ENCODE measurements at regions not wholly inside any gene's neighbourhood (a gene's known extent, or its start where the extent isn't known, plus 50 kb on each side); places are given as distances from the start of the nearest gene placed in this dataset.

DNA sequence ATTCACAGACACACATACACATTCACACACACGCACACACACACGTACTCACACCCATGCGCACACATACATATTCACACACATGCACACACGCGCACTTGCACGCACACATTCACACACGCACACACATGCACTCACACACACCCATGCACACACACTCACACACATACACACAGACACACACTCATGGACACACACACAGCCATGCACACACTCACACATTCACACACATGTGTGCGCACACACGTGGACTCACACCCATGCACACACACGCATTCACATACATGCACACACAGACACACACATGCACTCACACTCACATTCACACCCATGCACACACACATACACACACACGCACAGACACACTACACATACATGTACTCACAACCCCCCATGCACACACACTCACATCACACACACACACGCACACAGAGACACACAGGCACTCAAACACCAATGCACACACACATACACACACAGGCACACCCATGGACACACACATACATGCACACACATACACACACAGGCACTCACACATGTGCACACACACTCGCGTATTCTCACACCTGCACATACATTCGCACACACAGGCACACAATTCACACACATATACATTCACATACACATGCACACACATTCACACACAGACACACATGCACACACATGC, 589.1 kb downstream of the PTPRU start:
- DNase-seq (no peak), ATAC-seq (no peak)
- Mint-ChIP-seq H3K4me3 (no peak overlapping the region), H3K27me3 (ENCODE audit: low read depth) (peaks cover 24% of the 10 kb centered on the region), H3K36me3 (ENCODE audit: insufficient read depth) (no peaks in the 10 kb centered on the region), H3K4me1 (ENCODE audit: low read depth) (no peaks in the 10 kb centered on the region), H3K9me3 (no peaks in the 10 kb centered on the region)

DNA sequence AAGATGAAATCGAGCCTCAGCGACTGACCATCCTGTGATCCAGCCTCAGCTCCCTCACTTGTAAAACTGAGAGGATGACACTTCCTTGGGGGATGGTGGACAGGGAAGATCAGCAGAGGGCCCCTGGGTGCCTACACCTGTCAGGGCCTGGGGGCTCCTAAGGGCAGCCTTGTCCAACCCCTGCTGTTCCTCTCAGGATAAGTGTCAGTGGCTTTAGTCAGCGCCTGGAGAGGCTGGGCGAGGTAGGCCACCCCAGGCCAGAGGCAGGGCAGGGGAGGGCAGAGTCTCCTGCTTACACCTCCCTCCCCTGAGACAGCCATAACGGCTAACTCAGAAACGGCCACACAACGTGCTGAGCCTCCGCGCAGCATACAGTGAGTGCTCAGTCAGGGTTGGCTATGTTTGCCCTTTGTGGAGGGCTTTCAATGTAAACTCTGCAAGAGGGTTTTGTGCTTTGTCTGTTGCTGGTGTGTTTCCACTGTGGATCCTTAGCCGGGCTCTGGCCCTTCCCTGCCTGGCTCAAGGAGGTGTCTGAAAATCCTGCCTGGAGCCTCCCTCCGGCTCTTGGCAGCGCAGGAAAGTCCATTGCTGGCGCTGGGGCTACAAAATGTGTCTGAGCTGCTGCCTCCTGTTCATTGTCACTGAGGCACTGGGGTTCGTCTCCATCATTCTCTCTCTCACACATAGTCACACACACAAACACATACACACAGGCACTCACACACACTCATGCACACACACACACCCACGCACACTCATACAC, 588.4 kb downstream of the PTPRU start:
- H3K36me3 Mint-ChIP-seq (ENCODE audit: insufficient read depth), result no peaks in the 10 kb centered on the region

DNA sequence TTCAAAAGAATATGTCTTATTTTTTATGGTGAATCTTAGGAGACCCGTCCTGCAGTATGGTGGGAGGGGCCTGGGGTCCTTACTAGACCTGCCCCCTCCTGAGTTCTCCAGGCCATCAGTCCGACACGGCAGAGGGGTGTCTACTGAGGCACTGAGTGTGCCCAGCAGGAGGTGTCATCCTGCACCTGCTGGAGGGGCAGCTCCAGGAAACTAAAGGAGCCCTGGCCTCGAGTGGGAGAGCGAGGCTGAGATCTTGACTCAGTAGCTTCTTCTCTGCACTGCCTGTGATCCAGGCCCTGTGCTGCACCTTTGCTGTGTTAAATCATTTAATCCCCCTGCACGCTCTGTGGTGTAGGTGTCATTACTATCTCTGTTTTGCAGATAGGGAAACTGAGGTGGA, 587.7 kb downstream of the PTPRU start:
- H3K36me3 Mint-ChIP-seq (ENCODE audit: insufficient read depth), result no peaks in the 10 kb centered on the region
- no peak overlapping the region for H3K4me3 Mint-ChIP-seq
- DNase-seq, result no peak
- peaks cover 20% of the 10 kb centered on the region for H3K27me3 Mint-ChIP-seq (ENCODE audit: low read depth)
- no peak for ATAC-seq
- H3K9me3 Mint-ChIP-seq, result no peaks in the 10 kb centered on the region
- no peaks in the 10 kb centered on the region for H3K4me1 Mint-ChIP-seq (ENCODE audit: low read depth)

More for the DNA sequence above, 588.4 kb downstream of the PTPRU start:
- Mint-ChIP-seq H3K9me3 (no peaks in the 10 kb centered on the region), H3K4me1 (ENCODE audit: low read depth) (no peaks in the 10 kb centered on the region), H3K27me3 (ENCODE audit: low read depth) (peaks cover 20% of the 10 kb centered on the region), H3K4me3 (no peak overlapping the region)
- DNase-seq (no peak), ATAC-seq (no peak)

DNA sequence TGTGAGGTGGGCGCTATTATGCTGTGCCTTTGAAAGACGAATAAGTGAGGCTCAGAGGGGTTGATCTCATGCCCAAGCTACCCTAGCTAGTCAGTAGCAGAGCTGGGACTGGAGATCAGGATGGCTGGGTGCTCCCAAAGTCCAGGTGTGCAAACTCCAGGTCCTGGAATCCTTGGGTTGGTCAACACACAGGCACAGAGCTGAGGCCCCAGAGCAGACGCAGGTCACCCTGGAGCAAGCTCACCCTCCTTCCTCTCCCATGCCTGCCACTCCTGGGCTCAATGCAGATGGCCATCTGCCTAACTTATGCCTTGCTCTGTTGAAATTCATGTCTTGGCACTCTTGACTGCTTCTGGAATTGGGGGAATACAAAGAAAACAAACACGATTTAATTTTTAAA, 587.2 kb downstream of the PTPRU start:
- Mint-ChIP-seq H3K27me3 (ENCODE audit: low read depth) (peaks cover 20% of the 10 kb centered on the region), H3K4me1 (ENCODE audit: low read depth) (no peaks in the 10 kb centered on the region), H3K36me3 (ENCODE audit: insufficient read depth) (no peaks in the 10 kb centered on the region), H3K9me3 (no peaks in the 10 kb centered on the region), H3K4me3 (no peak overlapping the region)
- DNase-seq (no peak), ATAC-seq (no peak)

DNA sequence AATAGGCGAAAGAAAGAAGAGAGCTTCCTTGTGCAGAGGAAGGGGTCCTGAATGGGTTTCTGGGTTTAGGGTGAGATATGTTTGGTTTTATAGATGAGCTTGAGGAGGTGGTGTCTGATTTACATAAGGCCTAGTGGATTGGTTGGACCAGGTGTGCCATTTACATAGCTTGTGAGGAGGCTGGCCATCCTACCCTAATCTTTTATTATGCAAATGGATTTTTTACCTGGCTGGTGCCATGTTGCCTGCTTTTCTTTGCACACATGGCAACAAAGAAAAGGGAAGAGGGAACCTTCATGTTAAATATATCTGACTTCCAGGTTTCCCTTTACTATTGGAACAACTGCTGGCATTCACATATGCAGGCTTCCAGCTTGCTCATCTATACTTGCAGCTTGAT, 585.3 kb downstream of the PTPRU start:
- Mint-ChIP-seq H3K9me3 (no peaks in the 10 kb centered on the region), H3K36me3 (ENCODE audit: insufficient read depth) (no peaks in the 10 kb centered on the region), H3K27me3 (ENCODE audit: low read depth) (peaks cover 20% of the 10 kb centered on the region), H3K4me3 (no peak overlapping the region), H3K4me1 (ENCODE audit: low read depth) (no peaks in the 10 kb centered on the region)
- no peak for DNase-seq
- no peak for ATAC-seq

DNA sequence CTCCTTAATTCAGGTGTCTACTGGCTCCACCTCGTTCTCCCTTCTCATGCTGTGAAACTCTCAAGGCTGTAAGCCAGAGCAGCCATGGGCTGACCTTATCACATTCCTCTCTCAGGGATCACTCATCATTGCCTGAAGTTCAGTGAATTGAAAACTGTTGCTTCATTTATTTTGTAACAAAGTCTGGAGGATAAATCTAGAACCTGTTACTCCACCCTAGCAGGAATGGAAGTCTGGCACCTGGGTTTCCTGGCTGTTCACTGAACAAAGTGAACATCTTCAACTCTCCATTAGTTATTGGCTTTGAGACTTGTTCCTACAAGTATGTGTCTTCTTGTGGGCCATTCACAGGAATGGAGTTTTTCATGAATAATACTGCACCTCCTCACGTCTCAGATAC, 584.1 kb downstream of the PTPRU start:
- ATAC-seq (no peak), DNase-seq (no peak)
- no peaks in the 10 kb centered on the region for H3K4me1 Mint-ChIP-seq (ENCODE audit: low read depth)
- no peaks in the 10 kb centered on the region for H3K9me3 Mint-ChIP-seq
- peaks cover 23% of the 10 kb centered on the region for H3K27me3 Mint-ChIP-seq (ENCODE audit: low read depth)
- H3K36me3 Mint-ChIP-seq (ENCODE audit: insufficient read depth), result no peaks in the 10 kb centered on the region
- no peak overlapping the region for H3K4me3 Mint-ChIP-seq

DNA sequence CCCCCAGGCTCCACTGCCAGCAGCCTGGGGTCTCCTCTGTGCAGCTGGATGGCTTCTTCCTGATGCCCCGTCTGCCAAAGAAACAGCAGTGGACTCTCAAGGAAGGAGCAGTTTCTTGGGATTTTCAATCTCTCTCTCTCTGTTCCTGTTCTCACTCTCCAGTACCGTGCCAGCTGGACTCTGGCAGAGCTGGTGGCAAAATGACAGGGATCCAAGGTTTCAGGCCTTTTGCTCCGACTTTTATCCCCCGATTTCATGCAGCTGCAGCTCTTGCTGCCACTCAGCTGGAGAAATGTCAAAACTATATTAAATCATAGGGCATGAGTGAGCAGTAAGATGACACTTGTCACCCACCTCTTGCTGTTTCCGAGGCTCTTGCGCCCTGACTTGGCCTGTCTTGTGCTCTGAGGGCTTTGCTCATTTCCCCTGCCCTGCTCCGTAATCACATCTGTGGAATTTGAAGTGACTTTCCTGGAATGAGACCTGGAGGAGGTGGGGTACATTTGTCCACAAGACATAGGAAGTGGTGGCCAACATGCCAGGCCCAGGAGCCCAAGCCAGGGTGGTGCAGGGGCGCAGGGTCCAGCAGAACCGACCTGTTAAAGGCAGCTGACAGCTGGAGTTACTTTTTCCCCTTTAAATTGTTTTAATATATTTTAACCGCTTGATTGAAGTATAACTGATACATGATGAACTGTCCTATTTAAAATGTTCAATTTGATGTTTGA, 576.2 kb downstream of the PTPRU start:
- no peaks in the 10 kb centered on the region for H3K9me3 Mint-ChIP-seq
- peaks cover 6% of the 10 kb centered on the region for H3K27me3 Mint-ChIP-seq (ENCODE audit: low read depth)
- no peak for ATAC-seq
- no peak for DNase-seq
- no peaks in the 10 kb centered on the region for H3K36me3 Mint-ChIP-seq (ENCODE audit: insufficient read depth)
- H3K4me3 Mint-ChIP-seq, result no peak overlapping the region
- H3K4me1 Mint-ChIP-seq (ENCODE audit: low read depth), result no peaks in the 10 kb centered on the region

DNA sequence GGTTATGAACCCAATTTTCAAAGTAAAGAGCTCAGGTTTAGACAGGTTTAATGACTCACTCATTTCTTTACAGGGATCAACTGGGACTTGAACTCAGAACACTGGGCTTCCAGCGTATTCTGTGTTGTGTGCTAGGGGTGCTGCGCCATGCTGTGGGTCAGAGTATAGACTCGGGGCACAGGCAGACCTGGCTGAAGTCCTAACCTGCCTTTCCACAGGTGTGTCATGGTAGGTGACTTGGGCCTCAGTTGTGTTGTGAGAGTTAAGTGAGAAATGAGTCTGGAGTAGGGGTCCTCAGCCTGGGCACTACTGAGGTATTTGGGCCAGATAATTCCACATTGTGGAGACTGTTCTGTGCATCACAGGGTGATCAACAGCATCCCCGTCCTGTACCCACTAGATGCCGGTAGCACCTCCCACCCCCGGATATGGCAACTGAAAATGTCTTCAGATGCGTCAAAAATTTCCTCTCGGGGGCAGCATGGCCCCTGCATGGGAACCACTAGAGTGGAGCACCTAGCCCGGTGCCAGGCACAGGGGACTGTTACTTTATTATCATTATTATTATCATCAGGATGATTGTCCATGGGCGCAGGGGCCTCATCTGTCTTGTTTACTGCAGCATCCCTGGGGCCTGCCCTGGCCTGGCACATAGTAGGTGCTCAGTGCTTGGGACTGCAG, 575.5 kb downstream of the PTPRU start:
- Mint-ChIP-seq H3K4me1 (ENCODE audit: low read depth) (no peaks in the 10 kb centered on the region), H3K4me3 (no peak overlapping the region), H3K9me3 (no peaks in the 10 kb centered on the region), H3K27me3 (ENCODE audit: low read depth) (peaks cover 3% of the 10 kb centered on the region), H3K36me3 (ENCODE audit: insufficient read depth) (no peaks in the 10 kb centered on the region)
- DNase-seq (no peak), ATAC-seq (no peak)

DNA sequence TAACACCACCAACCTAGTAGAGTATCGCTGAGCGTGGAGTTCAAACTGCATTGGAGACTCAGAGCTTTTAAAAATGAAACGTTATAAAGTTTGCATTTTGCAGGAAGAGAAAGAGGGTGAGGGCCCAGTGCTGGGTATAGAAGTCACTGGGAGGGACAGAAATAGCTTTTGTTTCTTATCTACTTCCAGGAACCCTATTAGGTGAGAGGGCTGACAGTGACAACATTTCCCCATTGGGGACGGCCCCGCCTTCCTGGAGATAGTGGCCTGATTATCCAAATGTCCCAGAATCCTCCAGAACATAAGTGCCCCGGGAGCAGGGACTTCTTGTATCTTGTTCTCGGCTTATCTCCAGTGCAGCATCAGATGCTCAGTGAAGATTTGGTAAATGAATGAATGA, 574.9 kb downstream of the PTPRU start:
- Mint-ChIP-seq H3K36me3 (ENCODE audit: insufficient read depth) (no peaks in the 10 kb centered on the region), H3K4me3 (no peak overlapping the region), H3K9me3 (no peaks in the 10 kb centered on the region), H3K27me3 (ENCODE audit: low read depth) (peaks cover 2% of the 10 kb centered on the region), H3K4me1 (ENCODE audit: low read depth) (no peaks in the 10 kb centered on the region)
- DNase-seq (no peak), ATAC-seq (no peak)

DNA sequence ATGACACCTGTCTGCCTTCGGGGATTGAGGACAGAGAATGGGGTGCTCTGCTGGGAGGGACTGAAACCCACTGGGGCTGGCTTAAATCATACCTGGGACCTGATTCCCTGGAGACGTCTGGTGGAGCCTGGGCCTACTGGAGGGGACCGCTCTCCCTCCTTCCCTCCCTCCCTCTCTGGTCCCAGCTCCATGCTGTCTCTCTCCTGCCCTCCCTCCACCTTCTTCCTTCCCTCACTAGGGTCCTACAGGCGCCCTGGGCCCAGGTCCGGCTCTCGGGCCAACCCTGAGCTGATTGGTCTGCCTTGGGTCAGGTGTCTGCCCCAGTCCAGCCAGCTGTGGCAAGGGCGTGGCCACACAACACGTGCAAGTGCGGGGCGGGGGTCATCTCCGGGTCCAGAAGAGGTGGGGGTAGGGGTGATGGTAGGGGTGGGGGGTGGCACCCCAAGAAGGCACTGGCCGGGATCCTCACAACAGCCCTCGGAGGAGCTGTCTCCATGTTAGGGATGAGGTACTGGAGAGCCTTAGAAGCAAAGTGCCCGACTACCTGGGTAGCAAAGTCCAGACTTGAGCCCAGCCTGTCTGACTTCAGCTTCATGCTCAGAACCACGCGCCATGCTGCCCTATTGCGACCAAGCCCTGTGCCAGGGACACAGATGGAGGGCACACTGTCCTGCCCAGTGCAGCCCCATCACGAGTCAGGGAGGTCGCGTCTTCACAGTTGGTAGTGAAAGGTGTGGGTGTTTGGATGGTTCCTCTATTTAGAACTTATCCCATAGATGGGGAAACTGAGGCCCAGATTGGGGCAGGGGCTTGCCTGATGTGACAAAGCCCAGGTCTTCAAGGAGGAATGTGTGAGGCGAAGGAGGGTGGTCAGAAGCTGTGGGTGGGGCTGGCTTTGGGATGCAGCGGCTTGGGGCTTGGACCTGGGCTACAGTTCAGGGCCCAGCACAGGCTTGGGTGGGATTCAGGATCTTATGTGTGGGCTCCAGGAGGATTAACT, 574.1 kb downstream of the PTPRU start:
- Mint-ChIP-seq H3K4me1 (ENCODE audit: low read depth) (no peaks in the 10 kb centered on the region), H3K27me3 (ENCODE audit: low read depth) (no peaks in the 10 kb centered on the region), H3K9me3 (no peaks in the 10 kb centered on the region), H3K4me3 (no peak overlapping the region), H3K36me3 (ENCODE audit: insufficient read depth) (no peaks in the 10 kb centered on the region)
- no peak for ATAC-seq
- no peak for DNase-seq

DNA sequence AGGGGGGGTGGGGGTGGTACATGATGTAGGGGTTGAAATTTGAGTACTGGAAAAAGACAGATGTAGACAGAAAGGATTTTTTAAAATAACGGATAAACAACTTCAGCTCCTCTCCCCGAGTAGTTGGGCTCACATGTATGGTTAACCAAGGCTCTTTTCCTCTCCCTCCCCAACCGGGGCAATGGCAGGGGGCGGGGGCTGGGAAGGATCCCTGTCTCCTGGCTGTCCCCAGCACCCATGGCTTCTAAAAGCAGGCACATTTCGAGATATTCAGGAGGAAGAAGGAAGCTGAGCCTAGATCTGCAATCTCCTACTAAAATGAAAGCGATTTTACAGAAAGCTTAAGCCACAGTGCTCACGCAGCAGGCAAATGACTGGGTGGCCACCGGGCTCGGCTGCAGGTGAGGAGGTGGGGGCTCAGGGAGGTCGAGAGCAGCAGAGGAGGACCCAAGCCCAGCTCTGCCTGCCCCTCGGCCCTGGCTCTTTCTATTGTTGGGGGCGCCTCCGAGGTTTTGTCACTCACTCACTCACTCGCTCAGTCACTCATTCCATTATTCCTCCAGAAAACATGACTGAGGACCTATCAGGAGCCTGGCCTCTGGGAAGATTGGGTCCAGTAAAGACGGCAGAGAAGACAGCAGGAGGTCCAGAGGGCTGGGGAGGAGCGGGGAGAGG, 573.3 kb downstream of the PTPRU start:
- H3K4me1 Mint-ChIP-seq (ENCODE audit: low read depth), result no peaks in the 10 kb centered on the region

DNA sequence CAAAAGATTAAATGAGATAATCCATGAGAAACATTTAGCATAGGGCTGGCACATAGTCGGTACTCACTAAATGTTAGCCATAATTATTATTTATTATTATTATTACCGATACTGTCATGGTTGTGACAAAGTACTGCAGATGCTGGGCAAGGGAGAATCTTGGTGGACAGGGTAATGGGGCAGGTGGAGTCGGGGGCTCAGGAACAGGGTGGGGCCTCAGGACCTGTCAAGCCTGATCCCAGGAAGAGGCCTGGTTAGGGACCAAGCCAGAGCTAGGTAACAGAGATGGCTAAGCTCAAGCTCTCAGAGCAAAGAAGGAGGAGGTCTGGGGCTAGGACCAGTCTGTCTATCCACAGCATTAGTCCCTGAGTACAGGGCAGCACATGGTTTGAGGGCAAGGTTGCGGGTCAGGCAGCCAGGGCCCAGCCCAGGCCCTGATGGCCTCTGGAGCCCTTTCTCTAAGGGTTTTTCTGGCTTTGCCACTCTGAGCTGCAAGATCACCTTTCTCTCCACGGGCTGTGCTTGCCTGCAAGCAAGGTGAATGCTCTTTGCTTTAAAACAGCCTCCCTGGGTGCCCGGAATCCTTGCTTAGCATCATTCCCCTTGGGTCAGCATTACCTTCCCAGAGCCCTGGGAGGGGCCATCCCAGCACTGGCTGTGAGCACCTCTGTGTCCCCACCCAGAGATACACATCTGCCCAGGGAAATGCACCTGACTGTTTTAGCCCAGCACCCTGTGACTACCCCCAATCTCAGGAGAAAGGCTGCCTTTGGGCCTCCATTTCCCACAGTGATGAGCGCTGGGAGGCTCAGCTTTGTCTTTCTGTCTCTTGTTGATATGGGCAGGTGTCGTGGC, 572.0 kb downstream of the PTPRU start:
- no peaks in the 10 kb centered on the region for H3K27me3 Mint-ChIP-seq (ENCODE audit: low read depth)
- no peaks in the 10 kb centered on the region for H3K9me3 Mint-ChIP-seq
- H3K4me1 Mint-ChIP-seq (ENCODE audit: low read depth), result no peaks in the 10 kb centered on the region
- no peaks in the 10 kb centered on the region for H3K36me3 Mint-ChIP-seq (ENCODE audit: insufficient read depth)
- ATAC-seq (no peak), DNase-seq (no peak)
- H3K4me3 Mint-ChIP-seq, result no peak overlapping the region

More for the DNA sequence above, 573.3 kb downstream of the PTPRU start:
- no peak for ATAC-seq
- Mint-ChIP-seq H3K27me3 (ENCODE audit: low read depth) (no peaks in the 10 kb centered on the region), H3K9me3 (no peaks in the 10 kb centered on the region), H3K36me3 (ENCODE audit: insufficient read depth) (no peaks in the 10 kb centered on the region), H3K4me3 (no peak overlapping the region)
- DNase-seq, result no peak

Data from activated T-cell treated with anti-CD3 and anti-CD28 coated beads, Interleukin-2, amount 50 U/mL, for 4 hours (primary cell).